NCI-H2029 (cell line): ENCODE measurements at regions not wholly inside any gene's neighbourhood (a gene's known extent, or its start where the extent isn't known, plus 50 kb on each side); places are given as distances from the start of the nearest gene placed in this dataset.
"Not testable (repeated sequence)": the region's sequence is repeated elsewhere in the genome, so short reads cannot be mapped to it uniquely, and the experiment has no call there.

ENCODE experiments used
- DNase-seq: peaks from one replicate; lab custom pipeline; 2025; lab: John Stamatoyannopoulos, UW

DNA sequence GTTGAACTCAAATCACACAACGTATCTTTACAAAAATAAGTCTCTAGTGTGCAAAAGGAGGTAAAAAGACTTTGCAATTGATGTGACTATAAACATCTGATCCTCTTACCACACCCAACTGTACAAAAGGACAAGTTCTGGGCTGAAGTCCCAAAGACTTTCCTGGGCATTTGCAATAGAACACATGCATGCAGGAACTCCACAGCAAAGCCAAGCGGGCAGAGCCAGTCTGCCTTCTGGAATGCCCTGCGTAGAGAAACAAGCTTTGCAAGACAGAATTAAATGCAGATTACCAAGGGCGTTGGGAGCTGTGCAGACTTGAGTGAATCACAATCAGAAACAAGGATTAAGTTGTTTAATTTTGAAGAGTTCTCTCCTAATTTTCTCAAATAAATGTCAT, 208.4 kb upstream of the ZNF521 start:
- no peak for DNase-seq

DNA sequence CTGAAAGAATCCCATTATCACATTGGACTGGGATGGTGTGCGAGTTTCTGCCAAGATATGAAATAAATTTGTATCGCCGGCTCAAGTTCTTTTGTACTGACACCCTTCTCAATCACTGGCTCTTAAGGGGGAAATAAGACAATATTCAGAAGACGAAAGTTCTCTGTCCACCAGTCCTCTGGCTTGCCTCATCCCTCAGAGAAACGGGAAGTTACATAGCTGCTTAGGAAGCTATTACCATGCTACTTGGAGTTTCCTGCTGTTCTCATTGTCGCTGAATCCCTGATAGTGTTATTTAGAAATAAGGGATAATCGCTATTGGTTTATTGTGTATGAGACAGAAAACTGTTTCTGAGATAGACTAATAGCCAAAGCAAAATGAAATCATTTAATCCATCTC, 205.0 kb upstream of the ZNF521 start:
- DNase-seq, result no peak

DNA sequence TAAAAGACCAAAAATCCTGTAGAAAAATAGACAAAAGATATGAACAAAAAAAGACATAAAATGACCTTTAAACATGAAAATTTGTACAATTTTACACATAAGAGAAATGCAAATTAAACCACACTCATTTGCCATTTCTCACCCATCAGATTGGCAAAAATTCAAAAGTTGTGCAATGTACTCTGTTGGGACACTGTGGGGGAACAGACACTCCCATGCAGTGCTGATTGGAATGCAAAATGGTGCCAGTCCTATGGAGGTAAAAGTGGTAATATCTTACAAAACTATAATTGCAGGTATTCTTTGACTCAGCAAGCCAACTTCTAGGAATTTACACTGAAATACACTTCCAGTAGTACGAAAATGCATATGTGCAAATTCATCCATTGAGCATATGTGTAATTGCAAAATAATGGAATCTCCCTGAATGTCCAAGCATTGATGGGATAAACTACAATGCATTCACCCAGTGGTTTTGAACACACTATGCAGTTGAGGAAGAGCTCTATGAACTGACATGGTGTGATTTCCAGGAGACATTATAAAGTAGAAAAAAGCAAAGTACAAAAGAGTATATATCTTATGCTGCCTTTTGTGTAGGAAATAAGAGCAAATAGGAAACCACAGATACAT, 201.8 kb upstream of the ZNF521 start:
- no peak for DNase-seq

DNA sequence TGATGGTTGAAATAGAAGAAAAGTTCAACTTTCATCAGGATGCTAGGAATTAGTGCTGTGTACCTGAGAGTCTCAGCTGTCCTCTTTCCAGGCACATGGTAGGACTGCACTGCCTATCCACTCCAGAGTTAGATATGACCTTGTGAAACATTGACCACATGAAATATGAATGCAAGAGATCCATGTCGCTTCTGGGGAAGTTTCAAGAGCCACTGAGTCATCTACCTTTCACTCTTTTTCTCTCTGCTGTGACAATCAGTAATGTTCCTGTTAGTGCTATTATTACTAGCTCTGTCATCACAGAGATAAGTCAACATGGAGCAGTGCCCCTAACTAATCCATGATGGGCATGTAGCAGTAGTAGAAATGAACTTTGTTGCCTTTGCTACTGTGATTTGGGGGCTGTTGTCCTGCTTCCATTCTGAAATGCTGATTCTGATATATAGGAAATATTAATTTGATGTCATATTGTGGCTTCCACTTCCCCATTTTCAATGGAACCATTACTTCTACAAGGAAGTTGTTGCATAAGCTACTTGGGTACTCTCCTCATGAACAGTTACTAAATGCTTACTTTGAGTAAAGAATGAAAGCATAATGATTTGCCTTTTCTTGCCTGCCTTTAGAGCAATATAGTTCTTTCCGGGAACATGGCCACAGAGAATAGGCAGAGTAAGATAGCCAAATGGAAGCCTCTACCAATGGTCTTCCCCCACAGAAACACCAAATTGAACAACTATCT, 192.8 kb upstream of the ZNF521 start:
- DNase-seq, result no peak

DNA sequence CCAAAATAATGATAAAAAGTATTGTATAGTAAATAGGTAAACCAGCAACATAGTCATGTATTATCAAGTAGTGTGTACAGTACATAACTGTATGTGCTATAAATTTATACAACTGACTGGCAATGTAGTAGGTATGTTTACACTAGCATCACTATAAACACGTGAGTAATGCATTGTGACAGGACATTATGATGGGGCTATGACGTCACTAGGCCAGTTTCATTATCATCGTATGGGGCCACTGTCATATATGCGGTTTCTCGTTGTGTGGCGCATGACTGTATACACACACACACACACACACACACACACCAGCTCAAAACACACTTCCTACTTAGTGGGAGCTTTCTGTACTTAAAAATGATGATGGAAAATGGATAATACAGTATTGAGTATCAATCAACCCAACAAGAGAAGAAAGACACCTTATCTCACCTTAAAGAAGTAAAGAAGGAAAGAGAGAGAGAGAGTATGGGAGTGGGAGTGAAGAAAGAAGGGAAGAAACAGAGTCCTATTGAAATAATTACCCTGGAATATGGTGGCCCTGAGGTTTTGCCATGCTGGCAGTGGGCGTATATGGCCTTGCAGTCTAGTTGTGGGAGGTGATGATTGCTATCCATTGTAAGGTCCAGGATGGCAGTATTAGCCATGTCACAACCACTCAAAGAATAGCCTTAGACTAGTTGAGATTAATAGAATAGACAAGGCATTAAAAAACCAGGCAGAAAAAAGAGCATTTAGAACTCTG, 186.4 kb upstream of the ZNF521 start:
- DNase-seq, result no peak

DNA sequence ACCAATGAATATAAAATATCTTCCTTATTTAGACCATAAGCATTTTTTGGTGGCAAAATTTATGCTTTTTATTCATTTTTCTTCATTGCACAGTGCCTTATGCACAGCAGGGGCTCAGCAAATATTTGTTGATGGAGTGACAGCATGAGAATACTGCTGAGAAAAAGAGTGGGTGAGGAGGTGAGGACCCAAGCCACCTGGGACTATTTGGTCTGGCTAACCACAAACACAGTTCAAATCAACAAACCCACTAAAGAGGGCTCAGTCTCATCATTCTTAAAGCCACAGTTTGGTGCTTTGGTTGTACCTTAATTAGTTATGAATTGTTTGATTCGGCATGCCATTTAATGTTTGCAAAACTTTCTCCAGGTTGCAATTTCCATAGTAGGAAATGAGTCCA, 183.5 kb upstream of the ZNF521 start:
- DNase-seq, result no peak

DNA sequence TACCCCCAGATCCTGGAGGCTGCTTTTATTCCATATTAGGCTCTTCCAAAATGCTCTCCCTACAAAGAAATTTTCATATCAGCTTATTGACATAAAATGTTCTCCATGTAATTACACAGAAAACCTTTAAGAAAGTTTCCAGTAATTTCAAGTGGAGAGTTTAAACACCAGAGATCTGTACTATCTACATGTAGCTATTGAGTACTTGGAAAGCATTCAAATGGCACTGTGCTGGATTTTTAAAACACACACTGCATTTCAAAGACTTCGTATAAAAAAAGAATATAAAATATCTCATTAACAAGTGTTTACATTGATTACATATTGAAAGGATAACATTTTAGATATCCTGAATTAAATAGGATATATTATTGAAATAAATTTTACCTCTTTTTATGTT, 182.4 kb upstream of the ZNF521 start:
- no peak for DNase-seq

DNA sequence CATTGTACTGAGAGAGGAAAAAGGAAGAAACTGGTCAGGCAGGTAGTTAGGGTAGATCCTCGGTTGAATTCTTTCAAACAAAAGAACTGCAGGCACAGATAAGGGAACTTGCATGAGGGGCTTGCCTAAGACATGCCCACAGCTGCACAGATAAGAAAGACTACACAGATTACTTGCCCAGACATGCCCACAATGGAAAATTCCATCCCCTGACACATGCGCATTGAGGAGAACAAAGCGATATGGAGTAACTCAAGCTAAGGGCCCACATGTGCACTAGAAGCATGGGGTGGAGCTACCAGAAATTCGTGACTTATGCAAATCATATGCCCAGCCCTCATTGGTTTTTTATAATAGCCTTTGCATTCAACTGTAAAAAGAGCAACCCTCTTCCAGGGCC, 181.3 kb upstream of the ZNF521 start:
- DNase-seq, result no peak

DNA sequence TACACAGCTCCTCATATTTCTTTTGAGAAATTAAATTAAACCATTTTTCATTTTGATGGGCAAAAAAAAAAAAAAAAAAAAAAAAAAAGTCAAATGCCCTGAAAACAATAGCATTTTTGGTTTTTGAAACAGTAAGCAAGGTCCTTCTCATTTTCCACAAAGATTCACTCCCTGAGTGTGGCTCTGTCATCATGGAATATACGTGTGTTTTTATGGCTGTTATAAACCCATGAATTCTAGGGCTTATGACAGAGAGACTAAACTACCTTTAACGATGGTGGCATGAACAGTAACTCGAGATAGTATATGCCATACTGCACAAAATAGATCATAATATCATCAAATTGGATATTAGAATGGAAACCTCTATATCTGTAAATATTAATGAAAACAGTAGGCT, 179.2 kb upstream of the ZNF521 start:
- no peak for DNase-seq

DNA sequence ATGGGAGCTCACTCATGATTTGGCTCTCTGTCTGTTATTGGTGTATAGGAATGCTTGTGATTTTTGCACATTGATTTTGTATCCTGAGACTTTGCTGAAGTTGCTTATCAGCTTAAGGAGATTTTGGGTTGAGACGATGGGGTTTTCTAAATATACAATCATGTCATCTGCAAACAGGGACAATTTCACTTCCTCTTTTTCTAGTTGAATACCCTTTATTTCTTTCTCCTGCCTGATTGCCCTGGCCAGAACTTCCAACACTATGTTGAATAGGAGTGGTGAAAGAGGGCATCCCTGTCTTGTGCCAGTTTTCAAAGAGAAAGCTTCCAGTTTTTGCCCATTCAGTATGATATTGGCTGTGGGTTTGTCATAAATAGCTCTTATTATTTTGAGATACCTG, 173.8 kb upstream of the ZNF521 start:
- DNase-seq, result not testable (repeated sequence)

DNA sequence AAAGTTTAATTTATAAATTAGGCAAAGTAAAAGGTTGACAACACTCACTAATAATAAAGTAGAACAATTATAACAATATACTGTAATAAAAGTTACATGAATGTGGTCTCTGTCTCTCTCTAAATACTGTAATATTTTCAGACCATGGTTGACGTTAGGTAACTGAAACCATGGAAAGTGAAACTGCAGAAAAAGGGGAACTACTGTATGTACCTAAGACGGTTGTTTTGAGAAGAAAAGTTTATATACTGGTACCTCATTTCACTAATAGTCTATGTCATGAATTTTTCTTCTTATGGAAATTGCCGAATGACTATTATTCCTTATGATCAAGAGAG, 166.7 kb upstream of the ZNF521 start:
- no peak for DNase-seq

DNA sequence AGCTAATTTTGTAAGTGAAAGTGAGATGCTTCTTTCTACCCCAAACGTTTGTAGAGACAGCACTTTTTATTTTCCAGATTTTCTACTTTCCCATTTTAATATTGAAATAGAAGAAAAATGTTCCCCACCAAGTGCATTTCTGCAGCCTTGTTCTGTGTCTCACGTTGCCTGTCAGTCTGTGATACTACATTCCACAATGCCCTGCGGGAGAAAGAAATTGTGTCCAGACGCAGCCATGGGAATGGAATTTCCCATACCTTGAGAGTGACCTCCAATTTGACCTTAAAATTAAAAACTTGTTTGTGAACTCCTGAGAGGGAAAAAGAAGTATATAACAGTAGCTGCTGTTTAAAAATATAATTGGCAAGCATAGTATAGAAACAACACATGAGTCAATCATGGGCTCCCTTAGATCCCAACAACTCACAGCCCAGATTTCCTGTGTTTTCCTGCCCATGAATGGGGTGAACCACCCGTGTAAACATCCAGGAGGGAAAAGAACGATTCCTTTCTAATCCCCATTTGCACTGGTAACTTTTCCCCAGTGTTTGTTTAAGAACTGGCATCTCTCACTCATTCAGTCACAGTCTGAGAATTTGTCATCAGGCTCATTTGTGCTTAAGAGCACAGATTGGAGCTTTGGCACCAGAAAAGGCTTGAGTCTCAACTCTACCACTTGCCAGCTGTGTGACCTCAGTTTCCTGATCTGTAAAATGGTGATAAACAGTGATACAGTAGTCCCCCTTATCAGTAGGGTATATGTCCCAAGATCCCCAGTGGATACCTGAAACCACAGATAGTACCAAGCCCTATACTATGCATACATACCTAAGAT, 166.1 kb upstream of the ZNF521 start:
- no peak for DNase-seq

DNA sequence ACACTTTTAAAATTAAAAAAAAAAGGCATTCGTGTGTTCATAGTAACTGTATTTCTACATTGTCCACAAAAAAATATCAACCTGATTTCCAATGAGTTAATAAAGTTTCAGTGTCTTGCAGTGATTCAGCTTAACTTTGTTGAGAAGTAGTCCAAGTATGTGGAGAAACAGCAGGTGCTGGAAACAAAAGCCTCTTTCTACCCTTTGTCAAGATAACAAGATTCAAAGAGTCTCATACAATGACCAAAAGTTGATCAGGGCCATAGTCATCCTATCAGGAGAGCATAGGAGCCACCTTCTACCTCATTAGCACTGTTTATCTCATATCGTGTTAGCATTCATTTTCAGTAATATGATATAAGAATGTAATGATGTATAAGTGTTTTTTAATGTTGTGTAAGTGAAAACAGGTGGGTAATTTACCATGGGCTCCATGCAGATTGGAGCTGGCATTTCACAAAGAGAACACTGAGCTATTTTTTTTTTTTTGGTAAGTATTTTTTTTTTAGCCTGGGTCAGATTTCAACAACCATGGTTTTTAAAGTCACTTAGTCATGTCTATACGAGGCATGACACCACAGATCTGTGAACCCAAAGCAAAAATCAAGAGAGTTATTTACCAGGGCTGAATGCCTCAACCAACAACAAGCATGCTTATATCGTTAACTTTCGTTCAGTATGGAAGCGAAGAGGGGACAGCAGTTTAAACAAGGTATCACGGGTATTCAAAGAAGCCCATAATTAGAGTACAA, 165.0 kb upstream of the ZNF521 start:
- no peak for DNase-seq

DNA sequence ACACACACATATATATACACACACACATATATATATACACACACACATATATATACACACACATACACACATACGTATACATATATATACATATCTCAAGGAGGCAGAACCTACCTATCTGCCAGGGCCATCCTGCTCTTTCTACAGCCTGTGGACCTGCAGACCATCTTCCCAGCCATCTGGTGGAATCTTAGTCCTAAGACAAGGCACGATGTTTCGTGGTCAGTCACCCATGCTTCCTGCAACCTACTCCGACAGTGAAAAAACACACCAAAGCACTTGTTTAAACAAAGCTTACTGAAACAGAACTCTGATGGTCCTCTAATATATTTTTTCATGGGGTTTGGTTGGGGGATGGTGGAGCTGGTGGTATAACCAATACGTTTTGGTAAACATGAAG, 164.2 kb upstream of the ZNF521 start:
- DNase-seq, result no peak

DNA sequence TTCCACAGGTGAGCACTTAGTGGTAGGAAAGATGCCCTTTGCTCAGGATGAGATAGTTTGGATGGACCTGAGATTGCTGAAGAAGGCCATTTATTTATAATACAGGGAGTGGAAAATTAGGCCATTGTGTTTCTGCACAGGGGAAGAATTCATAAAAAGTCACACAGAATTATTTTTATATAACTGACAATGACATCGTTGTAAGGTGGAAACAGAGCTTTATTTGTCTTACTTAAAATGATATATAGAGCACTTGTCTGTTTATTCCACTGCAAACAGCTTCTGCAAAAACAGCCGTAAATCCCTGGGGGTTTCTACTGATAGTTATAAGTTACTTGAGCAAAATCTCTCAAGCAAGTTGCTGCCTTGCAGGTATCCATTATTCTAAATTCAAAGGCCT, 158.1 kb upstream of the ZNF521 start:
- DNase-seq, result no peak

DNA sequence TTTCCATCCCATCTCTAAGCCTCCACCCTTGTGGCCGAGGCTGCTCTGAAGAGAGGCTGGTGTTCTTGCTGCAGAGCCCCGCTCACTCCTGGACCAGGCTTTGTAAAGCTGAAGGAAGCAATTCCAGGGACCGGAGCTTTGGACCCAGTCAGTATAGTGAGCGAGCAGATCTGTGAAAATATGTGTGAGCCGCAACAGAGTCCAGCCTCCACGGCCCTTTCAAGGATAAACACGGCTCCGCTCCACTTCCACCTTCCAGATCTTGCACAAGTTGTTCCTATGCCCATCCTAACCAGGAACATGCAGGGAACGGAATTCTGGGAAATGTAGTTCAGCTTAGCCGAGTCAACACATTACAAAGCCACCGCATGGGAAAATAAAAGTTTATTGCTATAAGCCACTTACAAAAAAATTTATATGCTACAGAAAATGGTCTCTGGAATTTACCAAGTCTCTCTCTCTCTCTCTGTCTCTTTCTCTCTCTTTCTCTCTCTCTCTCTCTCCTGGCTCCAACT, 151.7 kb upstream of the ZNF521 start:
- no peak for DNase-seq

DNA sequence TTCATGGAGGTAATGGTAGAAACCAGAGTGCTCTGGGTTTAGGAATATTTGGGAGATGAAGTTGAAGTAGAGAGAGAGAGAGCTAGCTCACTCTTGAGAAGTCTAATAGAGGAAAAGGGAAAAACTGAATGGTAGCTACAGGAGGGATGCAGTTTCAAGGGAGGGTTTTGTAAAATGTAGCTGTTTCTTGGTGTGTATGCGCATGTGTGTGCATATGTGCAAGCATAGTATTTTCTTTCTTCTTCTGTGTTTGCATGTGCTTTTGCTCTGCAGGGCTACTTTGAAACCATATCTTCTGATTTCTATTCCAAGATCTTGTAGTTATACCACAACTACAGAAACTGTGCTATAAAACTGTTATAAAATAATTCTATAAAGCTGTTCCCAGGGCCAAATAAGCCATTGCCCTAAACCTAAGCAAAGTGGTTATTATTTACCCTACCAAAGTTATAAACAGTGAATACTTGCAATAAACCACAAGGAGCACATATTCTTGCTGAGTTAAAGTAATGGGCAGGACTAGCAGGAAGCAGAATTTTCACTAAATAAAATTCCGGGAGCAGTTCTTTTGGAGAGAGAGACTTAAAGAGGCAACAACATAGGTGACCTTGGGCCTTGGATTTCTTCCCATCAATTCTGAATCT, 145.3 kb upstream of the ZNF521 start:
- no peak for DNase-seq

DNA sequence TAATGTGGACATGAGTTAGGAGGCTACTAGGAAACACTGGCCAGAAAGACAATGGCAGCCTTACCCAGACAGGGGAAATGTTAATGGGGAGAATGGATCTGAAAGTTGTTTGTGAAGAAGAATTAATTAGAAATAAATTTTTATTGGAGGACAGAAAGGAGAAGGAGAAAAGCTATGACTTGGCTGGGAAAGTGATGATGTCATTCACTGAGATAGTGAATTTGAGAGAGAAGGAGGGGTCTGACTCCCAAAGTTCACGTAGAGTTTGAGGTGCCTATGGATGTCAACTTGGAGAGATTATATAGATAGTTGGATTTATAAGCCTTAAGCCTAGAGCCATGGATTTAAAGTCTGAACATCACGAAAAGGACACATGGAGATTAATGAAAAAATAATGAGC, 144.6 kb upstream of the ZNF521 start:
- no peak for DNase-seq

DNA sequence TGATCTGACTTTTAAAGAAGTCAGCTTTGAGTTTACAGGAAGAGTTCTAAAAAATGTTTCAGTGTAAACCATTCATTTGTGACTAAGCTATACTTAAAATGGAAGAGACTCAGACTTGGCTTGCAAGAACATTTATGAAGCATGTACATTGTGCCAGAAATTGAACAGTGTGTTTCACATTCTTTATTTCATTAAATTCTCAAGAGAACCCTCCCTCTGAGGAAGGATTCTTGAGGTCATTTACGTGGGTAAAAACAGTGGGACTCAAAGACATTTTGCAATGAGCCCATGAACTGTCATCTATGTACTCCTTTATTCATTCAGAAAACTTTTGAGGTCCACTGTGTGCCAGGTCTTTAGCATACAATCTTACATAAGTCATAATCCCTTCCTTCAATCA, 143.6 kb upstream of the ZNF521 start:
- DNase-seq, result no peak

DNA sequence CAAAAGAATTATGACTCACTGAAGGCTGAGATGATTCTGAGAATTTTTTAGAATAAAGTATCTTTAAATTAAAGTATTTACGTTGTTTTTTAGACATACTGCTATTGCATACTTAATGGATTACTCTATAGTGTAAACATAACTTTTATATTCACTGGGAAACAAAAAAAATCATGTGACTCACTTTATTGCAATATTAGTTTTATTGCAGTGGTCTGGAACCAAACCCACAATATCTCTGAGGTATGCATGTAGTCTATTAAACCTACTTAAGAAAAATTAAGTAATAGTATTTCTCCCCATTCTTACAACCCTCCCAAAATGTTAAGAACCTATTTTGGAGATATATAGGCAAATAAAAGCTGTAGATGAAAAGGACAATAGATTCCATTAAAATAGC, 142.9 kb upstream of the ZNF521 start:
- no peak for DNase-seq

DNA sequence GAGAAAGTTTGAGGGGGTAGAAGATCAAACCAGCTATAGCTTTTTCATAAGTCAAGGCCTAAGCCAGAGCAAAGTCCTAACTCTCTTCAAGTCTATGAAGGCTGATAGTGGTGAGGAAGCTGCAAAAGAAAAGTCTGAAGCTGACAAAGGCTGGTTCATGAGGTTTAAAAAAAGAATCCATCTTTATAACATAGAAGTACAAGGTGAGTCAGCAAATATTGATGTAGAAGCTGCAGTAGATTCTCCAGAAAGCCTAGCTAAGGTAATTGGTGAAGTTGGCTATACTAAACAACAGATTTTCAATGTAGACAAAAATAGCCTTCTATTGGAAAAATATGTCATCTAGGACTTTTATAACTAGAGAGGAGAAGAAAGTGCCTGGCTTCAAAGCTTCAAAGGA, 141.4 kb upstream of the ZNF521 start:
- no peak for DNase-seq
